K562 (cell line): ENCODE measurements at regions not wholly inside any gene's neighbourhood (a gene's known extent, or its start where the extent isn't known, plus 50 kb on each side); places are given as distances from the start of the nearest gene placed in this dataset.

Experiments
- CBX5 ChIP-seq: IDR thresholded peaks from 2 replicates; pipeline ENCODE4 v1.6.1; 2014; ENCODE audit warnings: low read depth, borderline replicate concordance
- CEBPG ChIP-seq, 3 experiments: fragments of 200-800 bp in 1 of 3; sonication (Bioruptor generic) in 1 of 3; sonication (generic) in 1 of 3; formaldehyde crosslinking in 1 of 3; IDR thresholded peaks in 2 of 3; conservative IDR thresholded peaks in 1 of 3; 2 replicates each; pipeline versions ENCODE4 v1.6.1 to v1.8.0; 2016 to 2022; ENCODE audit warnings: missing compliant biosample characterization in 2 of 3, missing genetic modification characterization in 2 of 3, mild to moderate bottlenecking in 1 of 3, missing genetic modification reagents in 1 of 3
- CHD4 ChIP-seq: fragments of 200-600 bp; sonication (generic); IDR thresholded peaks from 3 replicates; pipeline ENCODE4 v1.6.1; 2012; ENCODE audit warnings: low read depth, mild to moderate bottlenecking, mixed read lengths, low read length, inconsistent platforms; ENCODE audit not compliant: insufficient read depth, insufficient replicate concordance, poor library complexity, severe bottlenecking
- DMBX1 ChIP-seq: fragments of 250-450 bp; sonication (Bioruptor Pico); IDR thresholded peaks from 2 replicates; pipeline ENCODE4 v1.8.0; 2022; ENCODE audit warnings: inconsistent platforms, mild to moderate bottlenecking, moderate library complexity, borderline replicate concordance
- ETV1 ChIP-seq: fragments of 450-650 bp; conservative IDR thresholded peaks from 2 replicates; pipeline ENCODE4 v1.6.1; 2016; ENCODE audit warnings: missing genetic modification characterization, control low read depth, low read depth, missing compliant biosample characterization
- NFE2 ChIP-seq: IDR thresholded peaks from 2 replicates; pipeline ENCODE4 v1.6.1; 2014; ENCODE audit warnings: antibody characterized with exemption, low read depth
- NFIX ChIP-seq: fragments of 250-450 bp; sonication (Bioruptor Pico); IDR thresholded peaks from 2 replicates; pipeline ENCODE4 v1.4.0; 2020; ENCODE audit warnings: low read depth, mild to moderate bottlenecking, moderate library complexity
- PHB ChIP-seq: fragments of 250-450 bp; sonication (Bioruptor Pico); IDR thresholded peaks from 2 replicates; pipeline ENCODE4 v1.5.0; 2021
- SP2 ChIP-seq: IDR thresholded peaks from 2 replicates; pipeline ENCODE4 v1.6.1; 2011; ENCODE audit warnings: mild to moderate bottlenecking, low read depth, low read length, moderate library complexity; ENCODE audit not compliant: poor library complexity, severe bottlenecking; ENCODE audit errors: extremely low read depth
- TSC22D4 ChIP-seq: fragments of 450-650 bp; IDR thresholded peaks from 2 replicates; pipeline ENCODE4 v1.6.1; 2016; ENCODE audit warnings: missing genetic modification characterization, missing biosample characterization, control low read depth
- ZNF24 ChIP-seq: fragments of 450-650 bp; IDR thresholded peaks from 2 replicates; pipeline ENCODE4 v1.6.1; 2016
- ZNF316 ChIP-seq: fragments of 450-650 bp; IDR thresholded peaks from 2 replicates; pipeline ENCODE4 v1.6.1; 2016
- TF ChIP-seq, protein P1 (sequence below): fragments of 250-450 bp; sonication (Bioruptor Pico); IDR thresholded peaks from 2 replicates; pipeline ENCODE4 v1.4.0; 2020
- TF ChIP-seq, protein P2 (sequence below): fragments of 200-800 bp; sonication (Bioruptor generic); IDR thresholded peaks from 2 replicates; pipeline ENCODE4 v1.6.1; 2016; ENCODE audit warnings: missing genetic modification characterization, missing compliant biosample characterization
- TF ChIP-seq, protein P3 (sequence below), 2 experiments: fragments of 200-800 bp in 1 of 2; sonication (Bioruptor generic) in 1 of 2; sonication (generic) in 1 of 2; formaldehyde crosslinking in 1 of 2; IDR thresholded peaks in 1 of 2; conservative IDR thresholded peaks in 1 of 2; 2 replicates each; pipeline versions ENCODE4 v1.5.0 to v1.6.1; 2016 to 2020; ENCODE audit warnings: missing compliant biosample characterization in 1 of 2, missing genetic modification characterization in 1 of 2, missing genetic modification reagents in 1 of 2

DNA sequence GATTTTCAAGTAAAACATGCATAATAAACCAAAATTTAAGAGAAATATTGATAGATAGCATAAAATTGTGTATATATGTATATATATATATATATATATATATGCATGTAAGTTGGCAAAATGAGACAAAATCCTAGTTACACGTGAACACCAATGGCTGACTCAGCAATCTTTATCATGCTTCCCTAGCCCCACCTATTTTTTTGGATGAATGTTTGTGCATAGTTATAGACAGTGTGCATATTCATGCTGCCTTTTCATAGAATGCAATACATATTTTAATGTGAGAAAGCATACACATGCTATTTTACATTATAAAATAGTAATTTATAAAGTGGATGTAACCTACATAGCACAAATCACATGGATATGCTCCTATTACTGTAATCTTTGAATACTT is 230.3 kb downstream of the SH2D4B start (continued):
- TF ChIP-seq, protein P1, sequence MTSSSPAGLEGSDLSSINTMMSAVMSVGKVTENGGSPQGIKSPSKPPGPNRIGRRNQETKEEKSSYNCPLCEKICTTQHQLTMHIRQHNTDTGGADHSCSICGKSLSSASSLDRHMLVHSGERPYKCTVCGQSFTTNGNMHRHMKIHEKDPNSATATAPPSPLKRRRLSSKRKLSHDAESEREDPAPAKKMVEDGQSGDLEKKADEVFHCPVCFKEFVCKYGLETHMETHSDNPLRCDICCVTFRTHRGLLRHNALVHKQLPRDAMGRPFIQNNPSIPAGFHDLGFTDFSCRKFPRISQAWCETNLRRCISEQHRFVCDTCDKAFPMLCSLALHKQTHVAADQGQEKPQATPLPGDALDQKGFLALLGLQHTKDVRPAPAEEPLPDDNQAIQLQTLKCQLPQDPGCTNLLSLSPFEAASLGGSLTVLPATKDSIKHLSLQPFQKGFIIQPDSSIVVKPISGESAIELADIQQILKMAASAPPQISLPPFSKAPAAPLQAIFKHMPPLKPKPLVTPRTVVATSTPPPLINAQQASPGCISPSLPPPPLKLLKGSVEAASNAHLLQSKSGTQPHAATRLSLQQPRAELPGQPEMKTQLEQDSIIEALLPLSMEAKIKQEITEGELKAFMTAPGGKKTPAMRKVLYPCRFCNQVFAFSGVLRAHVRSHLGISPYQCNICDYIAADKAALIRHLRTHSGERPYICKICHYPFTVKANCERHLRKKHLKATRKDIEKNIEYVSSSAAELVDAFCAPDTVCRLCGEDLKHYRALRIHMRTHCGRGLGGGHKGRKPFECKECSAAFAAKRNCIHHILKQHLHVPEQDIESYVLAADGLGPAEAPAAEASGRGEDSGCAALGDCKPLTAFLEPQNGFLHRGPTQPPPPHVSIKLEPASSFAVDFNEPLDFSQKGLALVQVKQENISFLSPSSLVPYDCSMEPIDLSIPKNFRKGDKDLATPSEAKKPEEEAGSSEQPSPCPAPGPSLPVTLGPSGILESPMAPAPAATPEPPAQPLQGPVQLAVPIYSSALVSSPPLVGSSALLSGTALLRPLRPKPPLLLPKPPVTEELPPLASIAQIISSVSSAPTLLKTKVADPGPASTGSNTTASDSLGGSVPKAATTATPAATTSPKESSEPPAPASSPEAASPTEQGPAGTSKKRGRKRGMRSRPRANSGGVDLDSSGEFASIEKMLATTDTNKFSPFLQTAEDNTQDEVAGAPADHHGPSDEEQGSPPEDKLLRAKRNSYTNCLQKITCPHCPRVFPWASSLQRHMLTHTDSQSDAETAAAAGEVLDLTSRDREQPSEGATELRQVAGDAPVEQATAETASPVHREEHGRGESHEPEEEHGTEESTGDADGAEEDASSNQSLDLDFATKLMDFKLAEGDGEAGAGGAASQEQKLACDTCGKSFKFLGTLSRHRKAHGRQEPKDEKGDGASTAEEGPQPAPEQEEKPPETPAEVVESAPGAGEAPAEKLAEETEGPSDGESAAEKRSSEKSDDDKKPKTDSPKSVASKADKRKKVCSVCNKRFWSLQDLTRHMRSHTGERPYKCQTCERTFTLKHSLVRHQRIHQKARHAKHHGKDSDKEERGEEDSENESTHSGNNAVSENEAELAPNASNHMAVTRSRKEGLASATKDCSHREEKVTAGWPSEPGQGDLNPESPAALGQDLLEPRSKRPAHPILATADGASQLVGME (CRISPR knock-in tag), result no peak
- TF ChIP-seq ZNF24 (no peak), ETV1 (tag) (no peak), NFE2 (peak; percentile 89), CEBPG (CRISPR knock-in tag; IDR thresholded peaks at IDR 0.05) (no peak), CEBPG (tag; conservative IDR thresholded peaks at IDR 0.05 in 1 of 2, IDR thresholded peaks at IDR 0.05 in 1 of 2) (no peak), CHD4 (no peak), ZNF316 (peak; percentile 99), PHB (CRISPR knock-in tag) (no peak), NFIX (CRISPR knock-in tag) (no peak), SP2 (no peak), DMBX1 (CRISPR knock-in tag) (no peak), CBX5 (no peak), TSC22D4 (no peak)
- TF ChIP-seq, protein P2, sequence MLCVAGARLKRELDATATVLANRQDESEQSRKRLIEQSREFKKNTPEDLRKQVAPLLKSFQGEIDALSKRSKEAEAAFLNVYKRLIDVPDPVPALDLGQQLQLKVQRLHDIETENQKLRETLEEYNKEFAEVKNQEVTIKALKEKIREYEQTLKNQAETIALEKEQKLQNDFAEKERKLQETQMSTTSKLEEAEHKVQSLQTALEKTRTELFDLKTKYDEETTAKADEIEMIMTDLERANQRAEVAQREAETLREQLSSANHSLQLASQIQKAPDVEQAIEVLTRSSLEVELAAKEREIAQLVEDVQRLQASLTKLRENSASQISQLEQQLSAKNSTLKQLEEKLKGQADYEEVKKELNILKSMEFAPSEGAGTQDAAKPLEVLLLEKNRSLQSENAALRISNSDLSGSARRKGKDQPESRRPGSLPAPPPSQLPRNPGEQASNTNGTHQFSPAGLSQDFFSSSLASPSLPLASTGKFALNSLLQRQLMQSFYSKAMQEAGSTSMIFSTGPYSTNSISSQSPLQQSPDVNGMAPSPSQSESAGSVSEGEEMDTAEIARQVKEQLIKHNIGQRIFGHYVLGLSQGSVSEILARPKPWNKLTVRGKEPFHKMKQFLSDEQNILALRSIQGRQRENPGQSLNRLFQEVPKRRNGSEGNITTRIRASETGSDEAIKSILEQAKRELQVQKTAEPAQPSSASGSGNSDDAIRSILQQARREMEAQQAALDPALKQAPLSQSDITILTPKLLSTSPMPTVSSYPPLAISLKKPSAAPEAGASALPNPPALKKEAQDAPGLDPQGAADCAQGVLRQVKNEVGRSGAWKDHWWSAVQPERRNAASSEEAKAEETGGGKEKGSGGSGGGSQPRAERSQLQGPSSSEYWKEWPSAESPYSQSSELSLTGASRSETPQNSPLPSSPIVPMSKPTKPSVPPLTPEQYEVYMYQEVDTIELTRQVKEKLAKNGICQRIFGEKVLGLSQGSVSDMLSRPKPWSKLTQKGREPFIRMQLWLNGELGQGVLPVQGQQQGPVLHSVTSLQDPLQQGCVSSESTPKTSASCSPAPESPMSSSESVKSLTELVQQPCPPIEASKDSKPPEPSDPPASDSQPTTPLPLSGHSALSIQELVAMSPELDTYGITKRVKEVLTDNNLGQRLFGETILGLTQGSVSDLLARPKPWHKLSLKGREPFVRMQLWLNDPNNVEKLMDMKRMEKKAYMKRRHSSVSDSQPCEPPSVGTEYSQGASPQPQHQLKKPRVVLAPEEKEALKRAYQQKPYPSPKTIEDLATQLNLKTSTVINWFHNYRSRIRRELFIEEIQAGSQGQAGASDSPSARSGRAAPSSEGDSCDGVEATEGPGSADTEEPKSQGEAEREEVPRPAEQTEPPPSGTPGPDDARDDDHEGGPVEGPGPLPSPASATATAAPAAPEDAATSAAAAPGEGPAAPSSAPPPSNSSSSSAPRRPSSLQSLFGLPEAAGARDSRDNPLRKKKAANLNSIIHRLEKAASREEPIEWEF, result no peak
- TF ChIP-seq, protein P3, sequence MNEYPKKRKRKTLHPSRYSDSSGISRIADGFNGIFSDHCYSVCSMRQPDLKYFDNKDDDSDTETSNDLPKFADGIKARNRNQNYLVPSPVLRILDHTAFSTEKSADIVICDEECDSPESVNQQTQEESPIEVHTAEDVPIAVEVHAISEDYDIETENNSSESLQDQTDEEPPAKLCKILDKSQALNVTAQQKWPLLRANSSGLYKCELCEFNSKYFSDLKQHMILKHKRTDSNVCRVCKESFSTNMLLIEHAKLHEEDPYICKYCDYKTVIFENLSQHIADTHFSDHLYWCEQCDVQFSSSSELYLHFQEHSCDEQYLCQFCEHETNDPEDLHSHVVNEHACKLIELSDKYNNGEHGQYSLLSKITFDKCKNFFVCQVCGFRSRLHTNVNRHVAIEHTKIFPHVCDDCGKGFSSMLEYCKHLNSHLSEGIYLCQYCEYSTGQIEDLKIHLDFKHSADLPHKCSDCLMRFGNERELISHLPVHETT (CRISPR knock-in tag; conservative IDR thresholded peaks at IDR 0.05 in 1 of 2, IDR thresholded peaks at IDR 0.05 in 1 of 2), result no peak
